ENCODE measurements at regions not wholly inside any gene's neighbourhood (a gene's known extent, or its start where the extent isn't known, plus 50 kb on each side); places are given as distances from the start of the nearest gene placed in this dataset.
"Not testable (repeated sequence)": the region's sequence is repeated elsewhere in the genome, so short reads cannot be mapped to it uniquely, and the experiment has no call there.

DNA sequence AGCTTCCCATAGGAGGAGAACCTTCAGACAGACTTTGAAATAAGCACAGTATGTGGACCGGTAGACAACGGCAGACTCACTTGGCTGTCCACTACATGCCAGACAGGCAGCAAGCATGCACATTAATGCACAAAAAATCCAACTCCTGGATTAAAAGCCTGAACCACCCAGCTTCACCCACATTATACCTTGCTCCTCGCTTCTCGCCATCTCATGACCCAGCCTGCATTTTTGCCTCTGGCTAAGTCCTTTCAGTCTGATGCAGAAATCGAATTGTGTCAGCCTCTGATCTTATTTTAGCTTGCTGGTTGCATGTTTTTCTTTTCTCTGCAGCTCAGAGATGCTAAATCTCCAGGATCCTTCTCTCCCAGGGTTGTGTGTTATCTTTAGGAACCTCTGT, 358.7 kb downstream of the RFC3 start:
- no peak for FAIRE-seq

DNA sequence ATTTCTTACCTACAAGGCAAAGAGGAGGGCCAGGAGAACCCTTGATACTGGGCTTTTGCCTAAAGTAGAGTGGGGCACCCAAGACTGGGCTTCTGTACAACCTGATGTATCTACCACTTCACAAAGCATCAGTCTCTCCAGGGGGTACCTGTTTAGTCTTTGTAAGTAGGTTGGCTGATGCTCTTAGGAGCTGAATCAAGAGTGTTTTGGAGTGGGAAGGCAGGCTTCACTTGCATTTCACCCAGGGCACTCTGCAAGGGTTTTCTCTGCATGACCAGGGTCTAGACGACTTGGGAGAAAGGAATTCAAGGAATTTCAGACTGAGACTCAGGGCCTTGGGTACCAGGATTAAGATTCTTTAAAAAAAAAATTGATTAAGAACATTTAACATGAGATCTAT, 361.5 kb downstream of the RFC3 start:
- FAIRE-seq = no peak

DNA sequence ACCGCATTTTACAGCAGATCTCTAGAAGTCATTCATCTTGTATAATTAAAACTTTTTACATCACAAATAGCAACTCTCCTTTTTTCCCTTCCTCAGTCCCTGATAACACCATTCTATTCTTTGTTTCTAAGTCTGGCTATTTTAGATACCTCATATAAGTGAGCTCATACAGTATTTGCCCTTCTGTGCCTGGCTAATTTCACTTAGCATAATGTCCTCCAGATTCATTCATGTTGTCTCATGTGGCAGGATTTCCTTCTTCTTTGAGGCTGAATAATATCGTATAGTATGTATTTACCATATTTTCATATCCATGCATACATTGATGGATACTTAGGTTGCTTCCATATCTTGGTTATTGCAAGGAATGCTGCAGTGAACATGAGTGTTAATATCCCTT, 362.0 kb downstream of the RFC3 start:
- no peak for FAIRE-seq

DNA sequence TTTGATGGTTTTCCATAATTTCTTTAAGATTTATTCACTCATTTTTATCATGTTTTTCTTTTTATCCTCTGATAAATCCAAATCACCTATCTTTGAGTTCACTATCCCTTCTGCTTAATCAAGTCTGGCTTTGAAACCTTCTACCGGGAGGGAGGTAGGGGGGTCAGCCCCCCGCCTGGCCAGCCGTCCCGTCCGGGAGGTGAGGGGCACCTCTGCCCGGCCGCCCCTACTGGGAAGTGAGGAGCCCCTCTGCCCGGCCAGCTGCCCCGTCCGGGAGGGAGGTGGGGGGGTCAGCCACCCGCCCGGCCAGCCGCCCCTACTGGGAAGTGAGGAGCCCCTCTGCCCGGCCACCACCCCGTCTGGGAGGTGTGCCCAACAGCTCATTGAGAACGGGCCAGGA, 363.3 kb downstream of the RFC3 start:
- FAIRE-seq = not testable (repeated sequence)

DNA sequence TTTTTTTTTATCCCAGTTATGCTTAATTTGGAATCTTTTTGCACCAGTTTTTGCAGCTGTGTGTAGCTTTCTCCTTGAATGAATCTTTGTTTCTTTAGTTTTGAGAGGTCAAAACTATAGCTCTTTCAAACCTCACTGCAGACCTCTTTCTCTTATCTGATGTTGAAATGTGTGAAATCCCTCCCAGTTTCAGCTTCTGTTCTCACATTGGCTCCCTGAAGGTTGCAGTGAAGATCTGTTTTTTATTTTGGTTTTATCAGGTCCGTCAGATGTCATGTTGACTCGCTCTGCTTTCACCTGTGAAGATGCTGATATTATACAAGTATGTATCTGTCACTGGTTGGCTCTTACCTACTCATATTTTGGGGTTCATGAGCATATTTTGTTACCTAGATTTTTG, 372.0 kb downstream of the RFC3 start:
- FAIRE-seq = no peak

DNA sequence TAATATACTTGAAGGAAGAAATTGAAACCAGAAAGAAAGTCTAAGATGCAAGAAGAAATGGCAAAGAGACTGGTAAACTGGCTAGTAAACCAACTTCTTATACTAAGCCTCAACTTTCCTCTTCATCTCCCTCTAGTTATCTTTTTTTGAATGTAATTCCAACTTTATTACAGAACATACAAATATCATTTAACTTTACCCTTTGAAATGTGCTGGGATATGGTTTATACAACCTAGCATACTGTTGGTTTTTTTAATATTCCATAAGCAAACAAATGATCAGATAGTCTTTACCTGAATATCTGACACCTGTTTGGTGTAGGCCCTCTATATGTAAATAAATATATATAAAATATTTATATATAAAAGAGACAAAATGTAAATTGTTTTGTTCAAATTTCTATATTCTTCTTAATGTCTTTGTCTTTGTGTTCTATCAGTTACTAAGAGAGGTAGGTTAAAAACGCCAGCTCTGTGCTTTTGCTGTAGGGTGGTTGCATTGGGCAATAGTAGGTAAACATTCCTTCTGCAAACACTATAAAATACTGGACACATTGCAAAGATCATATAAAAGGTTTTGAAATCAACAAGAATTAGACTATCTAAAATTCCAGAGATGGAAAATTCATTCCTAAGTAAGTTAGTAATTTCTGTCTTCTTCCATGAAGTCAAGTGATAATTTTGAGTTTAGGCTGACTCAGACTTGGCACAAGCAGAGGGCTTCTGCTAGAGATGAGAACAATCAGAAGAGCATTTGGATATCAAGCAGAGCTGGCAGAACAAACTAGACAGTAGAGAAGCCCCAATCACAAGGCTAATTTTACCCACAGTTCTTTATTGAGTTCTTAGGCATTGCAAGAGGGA, 383.3 kb downstream of the RFC3 start:
- FAIRE-seq = no peak

DNA sequence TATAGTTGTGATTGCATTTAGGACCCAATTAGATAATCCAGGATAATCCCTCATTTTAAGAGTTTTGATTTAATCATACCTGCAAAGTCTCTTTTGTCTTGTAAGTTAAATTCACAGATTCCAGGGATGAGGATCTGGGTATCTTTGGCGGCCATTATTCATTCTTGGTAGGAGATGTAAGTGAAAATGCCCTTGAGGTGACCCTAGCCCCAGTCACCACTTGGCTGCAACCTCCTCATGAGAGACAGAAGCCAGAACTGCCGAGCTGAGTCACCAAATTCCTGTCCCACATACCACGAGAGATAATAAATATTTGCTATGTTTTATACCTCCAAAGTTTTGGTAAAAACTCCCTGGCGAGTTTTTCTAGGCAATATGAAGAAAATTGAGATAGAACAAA, 389.4 kb downstream of the RFC3 start:
- FAIRE-seq = no peak

DNA sequence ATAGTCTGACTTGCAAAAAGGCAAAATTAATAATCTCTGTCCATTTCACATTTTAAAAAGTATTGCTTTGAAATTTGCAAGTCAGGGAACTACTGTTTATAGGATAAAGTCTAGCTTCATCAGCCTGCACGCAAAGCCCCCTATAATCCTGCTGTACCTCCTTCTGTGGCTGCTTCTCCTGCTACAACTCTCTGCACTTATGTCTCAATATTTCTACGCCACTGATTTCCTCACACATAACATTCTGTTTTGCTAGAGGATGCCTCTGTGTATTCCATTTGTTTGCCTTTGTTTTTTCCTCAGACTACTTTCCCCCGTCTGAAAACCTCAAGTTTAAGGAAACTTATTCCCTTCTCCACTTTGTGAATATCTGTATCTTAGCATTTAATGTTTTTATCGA, 389.9 kb downstream of the RFC3 start:
- FAIRE-seq = no peak

DNA sequence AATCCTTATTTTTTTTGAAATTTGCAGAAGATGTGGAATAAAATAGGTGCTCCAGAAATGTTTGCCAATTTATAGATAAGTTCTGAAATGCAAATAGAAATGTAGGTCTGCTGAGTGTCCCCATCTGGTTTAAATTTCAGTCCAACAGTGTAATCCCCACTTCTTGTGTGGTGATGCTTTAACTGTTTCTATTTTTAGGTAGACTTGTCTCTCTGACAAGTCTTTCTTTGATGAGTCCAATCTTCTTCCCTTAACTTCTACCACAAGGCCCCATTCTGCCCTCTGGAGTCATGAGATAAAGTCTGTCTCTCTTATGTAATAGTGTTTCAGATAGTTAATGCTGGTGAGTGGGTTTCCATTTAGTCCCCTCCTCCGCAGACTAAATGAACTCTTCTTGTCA, 390.4 kb downstream of the RFC3 start:
- no peak for FAIRE-seq

DNA sequence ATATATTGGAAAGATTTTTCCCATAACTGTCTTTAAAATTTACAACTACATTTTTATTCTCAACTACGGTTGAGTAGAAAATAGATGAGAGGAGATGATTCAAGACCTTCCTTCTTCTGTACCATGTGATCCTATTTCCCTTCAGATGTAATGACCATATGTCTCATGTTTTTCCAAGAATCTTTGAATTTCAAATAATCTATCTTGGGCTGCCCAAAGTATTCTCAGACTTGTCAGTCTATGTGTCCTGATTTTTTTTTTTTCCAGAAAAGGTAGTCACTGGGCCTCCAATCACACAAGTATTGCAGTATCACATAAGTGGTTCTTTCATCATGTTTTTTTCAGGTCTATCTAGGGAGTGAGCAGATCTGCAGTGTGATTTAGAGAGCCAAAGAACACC, 392.4 kb downstream of the RFC3 start:
- FAIRE-seq = no peak

DNA sequence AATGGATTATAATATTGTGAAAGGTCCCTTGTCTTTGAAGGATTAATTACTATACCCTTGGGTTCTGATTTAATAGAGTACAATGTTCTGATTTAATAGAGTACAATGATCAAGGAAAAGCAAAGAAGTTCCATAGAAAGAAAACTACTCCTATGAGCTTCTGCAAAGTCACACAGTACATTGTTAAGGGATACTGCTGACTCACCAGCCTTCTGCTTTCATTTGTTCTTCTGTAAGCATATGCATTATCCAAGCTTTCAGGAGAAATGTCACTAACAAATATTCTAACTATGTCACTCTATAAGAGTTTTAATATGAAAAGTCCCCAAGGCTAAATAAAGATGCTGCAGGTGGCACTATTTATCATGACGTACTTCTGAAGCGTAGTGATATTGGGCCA, 396.7 kb downstream of the RFC3 start:
- FAIRE-seq = no peak

DNA sequence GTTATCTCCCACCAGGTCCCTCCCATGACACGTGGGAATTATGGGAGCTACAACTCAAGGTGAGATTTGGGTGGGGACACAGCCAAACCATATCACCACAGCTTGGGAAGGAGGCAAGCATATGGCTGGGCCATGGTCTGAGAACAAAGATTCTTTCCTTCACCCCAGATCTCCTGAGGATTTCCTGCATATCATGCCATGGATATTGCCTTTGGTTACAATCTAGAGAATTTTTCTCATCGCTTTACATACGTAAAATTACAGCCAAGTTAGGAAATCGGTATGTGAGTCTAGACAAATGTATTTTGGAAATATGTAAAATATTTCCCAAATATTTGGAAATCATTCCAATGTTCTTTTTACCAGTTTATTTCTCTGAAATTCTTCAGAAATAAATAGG, 398.3 kb downstream of the RFC3 start:
- no peak for FAIRE-seq

DNA sequence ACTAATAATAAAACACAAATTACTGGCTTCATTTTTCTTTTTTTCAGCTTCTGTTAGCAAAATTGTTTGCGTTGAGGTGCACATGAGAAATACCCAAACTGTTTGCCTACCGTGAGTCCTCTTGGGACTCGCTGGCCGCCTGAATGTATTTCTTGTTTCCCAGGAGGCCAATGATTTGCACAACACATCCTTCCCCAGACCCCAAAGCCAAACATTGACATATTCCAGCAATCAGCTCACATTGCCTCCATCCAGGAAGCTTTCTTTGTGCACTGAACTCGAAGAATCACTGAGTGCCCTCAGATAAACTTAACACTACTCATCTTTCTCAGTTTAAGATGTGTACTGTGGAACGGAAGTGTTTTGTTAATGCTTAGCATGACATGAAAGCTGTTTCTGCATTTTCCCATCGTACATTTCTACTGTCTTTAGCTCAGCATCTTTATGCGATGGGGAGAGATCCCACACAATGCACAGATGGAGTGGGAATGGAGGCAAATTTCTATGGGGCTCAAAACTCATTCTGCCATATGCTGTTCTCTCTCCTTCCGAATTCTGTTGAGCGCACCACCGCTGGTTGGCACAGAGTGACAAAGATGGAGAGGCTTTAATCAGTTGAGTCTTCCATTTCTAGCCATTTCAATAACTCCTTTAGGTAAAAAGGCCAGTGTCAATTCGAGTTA, 399.5 kb downstream of the RFC3 start:
- FAIRE-seq = no peak

DNA sequence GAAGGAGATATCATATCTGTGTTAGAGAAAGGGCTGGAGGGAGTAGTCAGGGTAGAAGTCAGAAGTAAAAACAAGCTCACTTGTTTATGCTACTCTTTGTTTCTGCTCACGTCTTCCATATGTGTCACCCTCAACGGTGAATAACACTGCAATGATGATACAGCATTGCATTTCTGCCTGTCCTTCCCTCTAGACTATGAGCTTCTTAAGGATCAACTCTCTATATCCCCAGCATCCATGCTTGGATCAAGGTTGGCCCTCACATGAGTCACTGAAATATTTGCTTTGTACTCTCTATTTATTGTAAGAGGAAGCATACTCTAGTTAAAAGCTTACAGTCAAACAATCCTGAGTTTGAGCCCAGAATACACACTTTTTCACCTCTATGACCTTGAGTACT, 406.0 kb downstream of the RFC3 start:
- FAIRE-seq = no peak

DNA sequence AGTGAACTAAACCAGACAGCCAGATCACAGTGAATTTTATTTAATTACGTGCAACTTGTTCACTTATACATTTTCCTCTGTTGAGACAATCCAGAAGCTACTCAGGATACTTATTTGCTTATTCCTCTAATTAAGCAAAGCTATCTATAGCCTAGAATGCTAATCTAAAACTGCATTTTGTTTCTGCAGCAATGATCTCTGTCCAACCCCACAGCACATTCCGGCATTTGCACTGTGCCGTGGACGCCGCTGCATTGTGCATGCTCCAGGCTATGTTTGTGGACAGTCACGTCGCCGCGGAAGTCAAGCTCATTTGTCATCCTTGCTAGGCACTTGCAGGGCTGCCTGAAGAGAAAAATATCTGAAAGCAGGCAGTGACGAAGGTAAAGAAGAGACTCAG, 406.9 kb downstream of the RFC3 start:
- no peak for FAIRE-seq

DNA sequence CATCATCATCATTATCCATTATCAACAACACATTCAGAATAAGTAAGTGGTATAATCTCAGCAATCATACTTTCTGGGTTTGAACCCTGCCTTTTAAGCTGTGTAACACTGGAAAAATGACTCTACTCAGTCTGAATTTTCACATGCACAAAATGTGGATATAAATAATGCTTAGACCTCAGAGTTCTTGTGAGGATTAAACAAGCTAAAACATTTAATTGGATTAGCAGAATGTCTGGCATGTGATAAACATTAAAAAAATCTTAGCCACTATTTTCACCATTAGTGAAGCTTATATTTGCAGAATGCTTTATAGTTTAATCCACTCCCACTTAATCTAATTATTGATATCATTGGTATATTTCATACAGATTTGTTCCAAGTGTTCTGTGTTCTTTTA, 412.3 kb downstream of the RFC3 start:
- FAIRE-seq = no peak

DNA sequence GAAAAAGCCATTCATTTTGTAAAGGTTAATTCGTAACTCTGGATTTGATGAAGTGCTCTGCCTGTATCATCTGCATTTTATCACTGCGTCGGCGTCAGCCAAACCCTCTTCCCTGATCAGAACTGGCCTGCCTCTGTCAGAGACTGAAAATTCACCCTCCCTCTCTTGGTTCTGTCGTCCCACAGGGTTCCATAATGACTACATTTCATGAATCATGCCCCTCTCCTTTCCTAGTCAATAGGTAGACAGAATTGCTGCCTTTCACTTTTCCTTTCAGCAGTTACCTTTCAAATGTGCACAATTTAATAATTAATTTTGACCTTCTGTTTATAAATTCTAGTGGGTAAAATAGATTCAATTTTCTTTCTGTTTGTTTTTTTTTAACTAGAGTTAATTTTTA, 423.4 kb downstream of the RFC3 start:
- FAIRE-seq = no peak

DNA sequence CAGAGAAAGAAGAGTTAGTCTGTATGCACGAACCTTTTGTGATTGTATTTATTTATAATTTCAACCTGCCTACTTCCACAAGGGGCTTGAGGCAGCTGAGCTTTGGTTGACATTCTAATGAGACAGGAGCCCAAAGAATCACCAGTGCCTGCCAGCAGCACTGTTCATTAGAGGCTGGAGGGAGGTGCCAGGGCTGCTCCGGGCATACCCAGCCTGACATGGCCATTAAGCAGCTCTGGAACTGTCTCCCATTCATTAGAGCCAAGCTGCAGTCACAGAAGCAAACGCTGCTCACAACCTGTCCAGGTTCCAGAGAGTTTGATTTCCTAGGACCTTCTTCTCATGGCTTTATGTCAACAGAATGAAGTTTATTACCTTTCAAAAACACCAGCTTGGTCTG, 425.5 kb downstream of the RFC3 start:
- no peak for FAIRE-seq

DNA sequence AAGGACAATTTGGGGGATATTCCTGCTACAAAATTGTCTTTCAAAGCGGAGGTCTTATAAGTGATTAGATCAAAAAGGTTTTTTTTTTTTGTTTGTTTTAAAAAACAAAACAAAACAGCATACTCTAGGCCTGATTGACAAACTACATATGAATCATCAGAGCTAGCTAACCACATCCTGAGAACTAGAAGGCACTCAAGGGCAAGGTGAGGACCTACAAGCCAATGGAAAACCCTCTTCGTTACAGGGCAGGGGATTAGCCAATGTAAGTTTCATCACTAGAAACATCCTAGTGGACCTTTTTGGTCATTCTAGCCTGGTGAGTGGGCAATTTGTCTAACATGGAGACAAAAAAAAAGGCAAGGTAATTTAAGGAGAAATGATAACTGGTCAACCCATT, 428.6 kb downstream of the RFC3 start:
- no peak for FAIRE-seq

DNA sequence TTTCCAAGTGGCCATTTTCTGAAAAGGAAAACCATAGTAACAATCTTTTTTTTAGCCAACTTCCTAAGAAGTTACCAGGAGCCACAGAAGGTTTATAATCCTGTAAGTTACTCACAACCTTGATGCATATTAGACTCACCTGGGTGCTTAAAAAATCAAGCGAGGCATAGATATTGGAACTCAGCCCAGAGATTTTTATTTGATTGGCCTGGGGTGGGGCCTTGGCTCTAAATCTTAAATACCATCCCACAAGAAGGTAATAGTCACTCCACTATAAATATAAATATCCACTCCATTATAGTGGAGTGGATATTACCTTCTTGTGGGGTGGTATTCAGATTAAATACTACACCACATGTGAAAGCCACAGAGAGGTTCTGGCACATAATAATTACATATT, 429.6 kb downstream of the RFC3 start:
- no peak for FAIRE-seq

DNA sequence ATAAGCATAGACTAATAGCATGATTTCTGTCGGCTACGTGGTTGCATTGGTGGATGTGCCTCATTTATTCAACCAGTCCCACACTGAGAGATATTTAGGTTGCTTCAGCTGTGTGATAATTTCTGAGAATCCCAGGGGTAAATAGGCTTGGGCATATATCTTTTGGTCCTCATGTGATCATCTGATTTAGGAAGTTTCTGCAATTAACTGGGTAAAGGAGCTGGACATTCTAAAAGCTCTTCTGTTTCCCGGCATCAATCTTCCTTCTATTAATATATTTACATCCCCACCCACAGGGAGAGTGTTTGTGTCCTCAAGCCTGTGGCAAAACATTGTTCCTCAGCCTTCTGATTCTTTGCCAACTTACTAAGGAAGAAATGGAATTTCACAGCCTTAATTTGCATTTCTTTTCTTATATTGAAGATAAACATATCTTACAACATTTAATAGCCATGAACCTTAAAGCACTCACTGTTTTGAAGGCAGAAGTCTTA, 431.6 kb downstream of the RFC3 start:
- FAIRE-seq = no peak

DNA sequence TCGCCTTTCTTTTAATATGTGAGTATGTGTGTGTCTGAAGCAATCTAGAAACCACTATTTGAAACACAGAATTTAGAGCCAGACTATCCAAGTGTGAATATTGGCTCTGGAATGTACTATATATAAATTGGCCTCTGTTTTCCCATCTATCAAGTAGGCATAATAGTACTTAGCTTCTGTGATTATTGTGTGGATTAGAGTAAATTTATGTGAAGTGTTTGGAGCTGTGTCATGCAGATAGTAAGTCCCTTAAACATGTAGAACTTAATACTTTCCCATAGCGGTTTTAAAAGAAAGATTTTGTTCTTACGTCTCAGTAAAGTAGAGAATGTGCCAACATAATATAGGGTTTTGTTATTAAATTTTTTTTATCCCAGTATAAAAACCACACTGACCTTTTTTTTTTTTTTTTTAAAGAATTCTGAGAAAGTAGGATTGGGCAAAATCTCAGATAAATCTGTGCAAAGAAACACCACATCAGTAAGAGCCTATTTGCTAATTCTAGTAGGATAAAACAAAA, 432.3 kb downstream of the RFC3 start:
- FAIRE-seq = no peak

DNA sequence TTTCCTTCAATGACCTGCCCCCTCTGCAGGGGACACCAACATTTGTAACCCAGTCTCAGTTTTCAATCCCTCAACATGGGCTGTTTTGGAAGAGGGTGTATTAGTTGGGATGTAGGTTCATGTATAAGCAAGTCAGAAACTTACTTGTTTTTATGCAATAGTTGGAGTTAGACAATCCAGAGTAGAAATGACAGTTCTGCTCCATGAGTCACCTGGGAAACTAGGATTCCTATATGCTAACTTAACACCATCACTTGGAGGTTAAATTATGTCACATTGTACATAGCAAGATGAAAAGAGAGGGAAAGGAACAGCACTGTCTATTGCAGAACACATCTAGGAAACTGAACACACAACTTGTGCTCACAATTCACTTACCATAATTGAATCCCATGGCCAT, 436.4 kb downstream of the RFC3 start:
- FAIRE-seq = no peak

DNA sequence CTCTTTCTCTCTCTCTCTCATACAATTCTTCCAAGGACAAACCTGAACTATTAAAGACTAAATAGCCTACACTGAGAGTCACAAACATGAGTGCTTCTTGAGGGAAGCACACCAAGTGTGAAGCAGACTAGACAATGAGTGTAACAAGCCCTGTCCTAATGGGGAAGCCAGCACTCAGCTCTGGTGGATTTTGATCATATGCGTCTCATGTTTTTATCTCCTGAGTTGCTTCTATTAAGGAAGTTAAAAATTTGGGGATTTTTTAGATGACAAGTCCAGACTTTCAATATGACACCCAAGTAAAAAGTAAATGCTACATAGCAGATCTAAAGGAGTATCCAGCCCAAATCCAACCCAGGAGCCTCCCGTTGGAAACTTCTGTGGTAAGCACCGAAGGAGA, 437.8 kb downstream of the RFC3 start:
- no peak for FAIRE-seq
